ENCODE measurements at regions not wholly inside any gene's neighbourhood (a gene's known extent, or its start where the extent isn't known, plus 50 kb on each side); places are given as distances from the start of the nearest gene placed in this dataset.

GRCh38 chr9:73911804-73912203 is 585.3 kb upstream of the RORB start:
- TF ChIP-seq CTCF (conservative IDR thresholded peaks at IDR 0.05; ENCODE audit: low read depth in 2 of 2) (no peak), CREB1 (CRISPR knock-in tag; IDR thresholded peaks at IDR 0.05; ENCODE audit: low read depth) (no peak), POLR2AphosphoS5 (IDR thresholded peaks at IDR 0.05; ENCODE audit: low read depth) (no peak), STAT1 (IDR thresholded peaks at IDR 0.05; ENCODE audit: unreplicated experiment) (no peak)
